GM12865 (cell line): ENCODE measurements at regions not wholly inside any gene's neighbourhood (a gene's known extent, or its start where the extent isn't known, plus 50 kb on each side); places are given as distances from the start of the nearest gene placed in this dataset.
"Not testable (repeated sequence)": the region's sequence is repeated elsewhere in the genome, so short reads cannot be mapped to it uniquely, and the experiment has no call there.

ENCODE experiments used
- DNase-seq: peaks from one replicate; pipeline ENCODE4 v3.0.0; 2010; ENCODE audit warnings: low read depth
- H3K4me3 ChIP-seq: 2 replicates; pipeline ENCODE4 v1.5.1; 2011; ENCODE audit warnings: mild to moderate bottlenecking, low read depth, low read length, control low read depth
- TF ChIP-seq, protein P1 (sequence below): IDR thresholded peaks from 2 replicates; pipeline ENCODE4 v1.5.1; 2011; ENCODE audit warnings: low read length, control low read depth, low read depth, inconsistent platforms; ENCODE audit not compliant: insufficient read depth; ENCODE audit errors: missing control alignments

DNA sequence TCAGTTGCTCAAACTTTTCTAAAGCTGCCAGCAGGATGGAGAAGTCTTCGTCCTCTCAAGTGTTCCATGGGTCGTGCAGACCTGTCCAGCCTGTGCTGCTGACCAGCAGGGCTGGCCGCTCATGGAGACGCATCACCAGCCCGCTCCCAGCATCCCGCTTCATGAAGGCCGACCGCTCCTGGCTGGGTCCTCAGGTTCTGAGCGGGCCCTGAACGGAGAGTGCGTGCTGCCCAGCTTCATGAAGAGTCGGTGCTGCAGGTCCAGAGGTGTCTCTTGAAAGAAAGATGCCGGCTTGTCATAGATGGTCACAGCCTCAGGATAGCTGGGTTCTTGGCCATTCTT lies 75.8 kb upstream of the KCNAB1 start:
- no peak for DNase-seq
- TF ChIP-seq, protein P1, sequence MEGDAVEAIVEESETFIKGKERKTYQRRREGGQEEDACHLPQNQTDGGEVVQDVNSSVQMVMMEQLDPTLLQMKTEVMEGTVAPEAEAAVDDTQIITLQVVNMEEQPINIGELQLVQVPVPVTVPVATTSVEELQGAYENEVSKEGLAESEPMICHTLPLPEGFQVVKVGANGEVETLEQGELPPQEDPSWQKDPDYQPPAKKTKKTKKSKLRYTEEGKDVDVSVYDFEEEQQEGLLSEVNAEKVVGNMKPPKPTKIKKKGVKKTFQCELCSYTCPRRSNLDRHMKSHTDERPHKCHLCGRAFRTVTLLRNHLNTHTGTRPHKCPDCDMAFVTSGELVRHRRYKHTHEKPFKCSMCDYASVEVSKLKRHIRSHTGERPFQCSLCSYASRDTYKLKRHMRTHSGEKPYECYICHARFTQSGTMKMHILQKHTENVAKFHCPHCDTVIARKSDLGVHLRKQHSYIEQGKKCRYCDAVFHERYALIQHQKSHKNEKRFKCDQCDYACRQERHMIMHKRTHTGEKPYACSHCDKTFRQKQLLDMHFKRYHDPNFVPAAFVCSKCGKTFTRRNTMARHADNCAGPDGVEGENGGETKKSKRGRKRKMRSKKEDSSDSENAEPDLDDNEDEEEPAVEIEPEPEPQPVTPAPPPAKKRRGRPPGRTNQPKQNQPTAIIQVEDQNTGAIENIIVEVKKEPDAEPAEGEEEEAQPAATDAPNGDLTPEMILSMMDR, result no peak
- no peak overlapping the region for H3K4me3 ChIP-seq

DNA sequence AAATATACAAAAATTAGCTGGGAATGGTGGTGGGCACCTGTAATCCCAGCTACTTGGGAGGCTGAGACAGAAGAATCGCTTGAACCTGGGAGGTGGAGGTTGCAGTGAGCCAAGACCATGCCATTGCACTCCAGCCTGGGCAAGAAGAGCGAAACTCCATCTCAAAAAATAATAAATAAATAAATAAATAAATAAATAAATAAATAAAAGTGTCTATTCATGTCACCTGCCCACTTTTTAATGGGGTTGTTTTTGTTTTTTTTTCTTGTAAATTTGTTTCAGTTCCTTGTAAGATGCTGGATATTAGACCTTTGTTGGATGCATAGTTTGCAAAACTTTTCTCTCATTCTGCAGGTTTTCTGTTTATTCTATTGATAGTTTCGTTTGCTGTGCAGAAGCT lies 71.9 kb upstream of the KCNAB1 start:
- not testable (repeated sequence) for DNase-seq, H3K4me3 ChIP-seq

DNA sequence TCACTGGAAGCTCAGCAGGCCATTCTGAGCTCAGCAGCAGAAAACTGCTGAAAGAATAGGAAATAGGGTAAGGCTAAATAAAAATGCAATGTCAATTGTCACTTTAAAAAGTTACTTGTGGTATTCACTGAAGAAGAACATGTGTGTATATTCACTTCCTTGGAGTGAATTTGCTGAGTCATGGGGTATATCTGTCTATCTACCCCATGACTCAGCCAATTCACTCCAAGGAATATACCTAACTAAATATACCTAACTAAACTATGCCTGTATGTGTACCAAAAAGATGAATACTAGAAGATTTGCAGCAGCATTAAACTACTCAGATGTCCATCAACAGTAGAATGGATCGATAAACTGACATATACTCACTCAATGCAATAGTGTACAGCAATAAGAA lies 69.5 kb upstream of the KCNAB1 start:
- no peak overlapping the region for H3K4me3 ChIP-seq
- TF ChIP-seq, protein P1, result no peak
- DNase-seq, result no peak

DNA sequence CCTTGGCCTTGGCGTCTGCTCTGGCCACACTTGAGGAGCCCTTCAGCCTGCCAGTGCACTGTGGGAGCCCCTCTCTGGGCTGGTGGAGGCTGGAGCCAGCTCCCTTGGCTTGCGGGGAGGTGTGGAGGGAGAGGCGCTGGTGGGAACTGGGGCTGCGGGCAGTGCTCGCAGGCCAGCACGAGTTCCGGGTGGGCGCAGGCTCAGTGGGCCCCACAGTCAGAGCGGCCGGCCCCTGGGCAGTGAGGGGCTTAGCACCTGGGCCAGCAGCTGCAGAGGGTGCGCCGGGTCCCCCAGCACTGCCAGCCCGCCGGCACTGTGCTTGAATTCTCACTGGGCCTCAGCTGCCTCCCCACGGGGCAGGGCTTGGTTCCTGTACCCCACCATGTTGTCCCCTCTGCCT lies 68.7 kb upstream of the KCNAB1 start:
- H3K4me3 ChIP-seq, result no peak overlapping the region
- DNase-seq, result no peak
- TF ChIP-seq, protein P1, result no peak

DNA sequence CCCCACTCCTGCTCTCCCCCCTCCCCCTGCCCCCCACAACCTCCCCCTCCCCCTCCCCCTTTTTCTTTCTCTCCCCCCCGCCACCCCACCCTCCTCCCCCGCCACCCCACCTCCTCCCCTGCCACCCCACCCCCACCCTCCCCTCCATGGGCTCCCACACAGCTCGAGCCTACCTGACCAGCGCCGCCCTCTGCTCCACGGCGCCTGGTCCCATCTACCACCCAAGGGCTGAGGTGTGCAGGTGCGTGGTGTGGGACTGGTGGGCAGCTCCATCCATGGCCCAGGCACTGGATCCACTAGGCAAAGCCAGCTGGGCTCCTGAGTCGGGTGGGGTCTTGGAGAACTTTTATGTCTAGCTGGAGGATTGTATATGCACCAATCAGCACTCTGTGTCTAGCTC lies 68.3 kb upstream of the KCNAB1 start:
- TF ChIP-seq, protein P1, result no peak
- DNase-seq, result no peak
- no peak overlapping the region for H3K4me3 ChIP-seq

DNA sequence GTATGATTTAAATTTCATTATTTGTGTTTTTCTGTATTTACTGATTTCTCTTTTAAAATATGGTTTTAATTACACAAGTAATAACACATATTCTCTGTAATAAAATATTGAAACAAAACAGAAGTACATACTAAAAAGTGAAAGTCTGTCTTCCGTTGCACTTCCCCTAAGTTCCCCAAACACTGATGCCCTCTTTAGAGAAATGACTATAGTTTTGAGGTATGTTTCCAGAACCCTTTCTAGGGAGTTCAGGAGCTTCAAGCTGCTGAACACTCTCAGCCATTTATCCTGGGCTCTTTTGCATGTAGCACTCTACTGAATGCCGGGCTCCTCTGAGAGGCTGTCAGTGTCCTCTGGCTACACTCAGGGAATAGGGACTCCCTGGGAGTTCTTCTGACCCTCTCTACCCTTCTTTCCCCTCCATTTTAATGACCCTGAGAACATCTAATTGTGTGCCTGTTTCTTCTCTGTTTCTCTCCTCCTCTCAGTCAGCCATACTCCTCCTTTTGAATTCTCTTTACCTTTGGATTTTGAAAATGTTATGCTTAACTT lies 60.4 kb upstream of the KCNAB1 start:
- no peak overlapping the region for H3K4me3 ChIP-seq
- TF ChIP-seq, protein P1, result no peak
- no peak for DNase-seq

DNA sequence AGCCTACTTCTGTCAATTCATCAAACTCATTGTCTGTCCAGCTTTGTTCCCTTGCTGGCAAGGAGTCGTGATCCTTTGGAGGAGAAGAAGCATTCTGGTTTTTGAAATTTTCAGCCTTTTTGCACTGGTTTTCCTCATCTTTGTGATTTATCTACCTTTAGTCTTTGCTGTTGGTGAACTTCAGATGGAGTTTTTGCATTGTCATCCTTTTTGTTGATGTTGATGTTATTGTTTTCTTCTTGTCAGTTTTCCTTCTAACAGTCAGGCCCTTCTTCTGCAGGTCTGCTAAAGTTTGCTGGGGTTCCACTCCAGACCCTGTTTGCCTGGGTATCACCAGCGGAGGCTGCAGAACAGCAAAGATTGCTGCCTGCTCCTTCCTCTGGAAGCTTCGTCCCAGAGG lies 52.2 kb upstream of the KCNAB1 start:
- not testable (repeated sequence) for DNase-seq, H3K4me3 ChIP-seq

DNA sequence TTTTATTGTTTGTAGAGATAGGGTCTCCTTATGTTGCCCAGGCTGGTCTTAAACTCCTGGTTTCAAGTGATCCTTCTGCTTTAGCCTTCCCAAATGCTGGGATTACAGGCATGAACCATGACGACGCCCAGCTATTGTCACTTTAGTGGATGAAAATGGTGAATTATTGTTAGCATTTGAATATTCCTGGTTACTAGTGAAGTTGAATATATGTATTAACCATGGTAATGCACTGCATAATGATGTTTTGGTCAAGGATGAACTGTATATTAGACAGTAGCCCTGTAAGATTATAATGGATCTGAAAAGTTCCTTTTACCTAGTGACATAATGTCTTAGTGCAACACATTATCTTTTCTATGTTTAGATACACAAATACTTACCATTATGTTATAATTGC lies 50.4 kb upstream of the KCNAB1 start:
- TF ChIP-seq, protein P1, result no peak
- DNase-seq, result no peak
- H3K4me3 ChIP-seq, result no peak overlapping the region
